Erythroblast (primary cell): ENCODE measurements at regions not wholly inside any gene's neighbourhood (a gene's known extent, or its start where the extent isn't known, plus 50 kb on each side); places are given as distances from the start of the nearest gene placed in this dataset.

Experiments used
- GATA1 ChIP-seq: IDR thresholded peaks from 2 replicates; pipeline ENCODE4 v1.6.1; 2011; ENCODE audit warnings: low read depth, mild to moderate bottlenecking, control low read depth, low read length, moderate library complexity
- POLR2A ChIP-seq: IDR thresholded peaks from 2 replicates; pipeline ENCODE4 v1.6.1; 2011; ENCODE audit warnings: mild to moderate bottlenecking, low read length

GRCh38 chr16:6510261-6510660 is 822.4 kb upstream of the RBFOX1 start:
- TF ChIP-seq POLR2A: no peak
- no peak for TF ChIP-seq GATA1
